ENCODE measurements at regions not wholly inside any gene's neighbourhood (a gene's known extent, or its start where the extent isn't known, plus 50 kb on each side); places are given as distances from the start of the nearest gene placed in this dataset.

DNA sequence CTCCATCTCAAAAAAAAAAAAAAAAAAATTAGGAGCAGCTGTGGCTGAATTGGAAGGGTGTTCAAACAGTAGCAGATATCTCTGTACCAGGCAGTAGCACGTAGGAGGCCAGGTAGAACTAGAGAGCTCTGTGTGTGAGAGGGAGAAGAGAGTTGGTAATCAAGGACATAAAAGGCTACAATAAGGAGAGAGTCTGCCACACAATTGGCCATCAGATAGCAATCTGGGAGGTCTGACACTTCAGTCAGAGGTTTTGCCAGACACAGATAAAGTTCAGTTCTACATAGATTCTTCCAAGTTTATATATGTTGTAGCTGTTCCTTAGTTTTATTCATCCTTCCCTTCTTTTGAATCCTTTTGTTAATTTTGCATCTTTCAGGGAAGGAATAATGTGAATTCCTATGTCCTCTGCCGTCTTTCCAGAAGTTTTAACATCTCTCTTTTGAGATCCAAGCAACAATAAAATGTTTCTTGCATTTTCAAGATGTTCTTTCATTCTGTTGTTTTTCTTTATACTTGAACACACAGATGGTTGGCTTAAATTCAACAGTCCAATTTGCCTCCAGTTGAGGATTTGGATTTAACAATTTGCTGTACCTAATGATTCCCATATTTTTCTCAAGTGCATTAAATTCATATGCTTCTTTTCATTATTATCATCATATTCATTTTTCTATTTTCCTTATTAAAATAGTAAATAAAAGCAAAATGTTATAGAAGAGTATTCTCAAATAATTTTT is 600.3 kb upstream of the GCFC2 start:
- ChIA-PET CTCF (interaction anchor here (0.6 kb wide), 1 partner anchor 18 kb away, joined by 3 read pairs; no protein-coding TSS in a partner anchor), POLR2A (no interaction called here)
- TF ChIP-seq, protein P1, sequence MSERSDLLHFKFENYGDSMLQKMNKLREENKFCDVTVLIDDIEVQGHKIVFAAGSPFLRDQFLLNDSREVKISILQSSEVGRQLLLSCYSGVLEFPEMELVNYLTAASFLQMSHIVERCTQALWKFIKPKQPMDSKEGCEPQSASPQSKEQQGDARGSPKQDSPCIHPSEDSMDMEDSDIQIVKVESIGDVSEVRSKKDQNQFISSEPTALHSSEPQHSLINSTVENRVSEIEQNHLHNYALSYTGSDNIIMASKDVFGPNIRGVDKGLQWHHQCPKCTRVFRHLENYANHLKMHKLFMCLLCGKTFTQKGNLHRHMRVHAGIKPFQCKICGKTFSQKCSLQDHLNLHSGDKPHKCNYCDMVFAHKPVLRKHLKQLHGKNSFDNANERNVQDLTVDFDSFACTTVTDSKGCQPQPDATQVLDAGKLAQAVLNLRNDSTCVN (tag by site-specific recombination; optimal IDR thresholded peaks at IDR 0.05), result no peak
- TF ChIP-seq ZNF155 (tag by site-specific recombination; IDR thresholded peaks at IDR 0.05), result no peak
- TF ChIP-seq ZBTB8A (tag by site-specific recombination; IDR thresholded peaks at IDR 0.05), result no peak
- no peak for TF ChIP-seq ZNF114 (tag by site-specific recombination; IDR thresholded peaks at IDR 0.05)
- TF ChIP-seq ZNF23 (tag by site-specific recombination; IDR thresholded peaks at IDR 0.05; ENCODE audit: borderline replicate concordance), result no peak
- no peak for TF ChIP-seq ZNF621 (tag by site-specific recombination; IDR thresholded peaks at IDR 0.05)
- TF ChIP-seq ZNF223 (tag by site-specific recombination; IDR thresholded peaks at IDR 0.05), result no peak
- TF ChIP-seq, protein P2, sequence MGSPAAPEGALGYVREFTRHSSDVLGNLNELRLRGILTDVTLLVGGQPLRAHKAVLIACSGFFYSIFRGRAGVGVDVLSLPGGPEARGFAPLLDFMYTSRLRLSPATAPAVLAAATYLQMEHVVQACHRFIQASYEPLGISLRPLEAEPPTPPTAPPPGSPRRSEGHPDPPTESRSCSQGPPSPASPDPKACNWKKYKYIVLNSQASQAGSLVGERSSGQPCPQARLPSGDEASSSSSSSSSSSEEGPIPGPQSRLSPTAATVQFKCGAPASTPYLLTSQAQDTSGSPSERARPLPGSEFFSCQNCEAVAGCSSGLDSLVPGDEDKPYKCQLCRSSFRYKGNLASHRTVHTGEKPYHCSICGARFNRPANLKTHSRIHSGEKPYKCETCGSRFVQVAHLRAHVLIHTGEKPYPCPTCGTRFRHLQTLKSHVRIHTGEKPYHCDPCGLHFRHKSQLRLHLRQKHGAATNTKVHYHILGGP (tag by site-specific recombination; IDR thresholded peaks at IDR 0.05), result no peak
- TF ChIP-seq, protein P3, sequence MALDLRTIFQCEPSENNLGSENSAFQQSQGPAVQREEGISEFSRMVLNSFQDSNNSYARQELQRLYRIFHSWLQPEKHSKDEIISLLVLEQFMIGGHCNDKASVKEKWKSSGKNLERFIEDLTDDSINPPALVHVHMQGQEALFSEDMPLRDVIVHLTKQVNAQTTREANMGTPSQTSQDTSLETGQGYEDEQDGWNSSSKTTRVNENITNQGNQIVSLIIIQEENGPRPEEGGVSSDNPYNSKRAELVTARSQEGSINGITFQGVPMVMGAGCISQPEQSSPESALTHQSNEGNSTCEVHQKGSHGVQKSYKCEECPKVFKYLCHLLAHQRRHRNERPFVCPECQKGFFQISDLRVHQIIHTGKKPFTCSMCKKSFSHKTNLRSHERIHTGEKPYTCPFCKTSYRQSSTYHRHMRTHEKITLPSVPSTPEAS (tag by site-specific recombination; IDR thresholded peaks at IDR 0.05), result no peak
- TF ChIP-seq ZNF777 (tag by site-specific recombination; IDR thresholded peaks at IDR 0.05; ENCODE audit: borderline replicate concordance), result no peak
- no peak for TF ChIP-seq ZBTB7A (tag by site-specific recombination; IDR thresholded peaks at IDR 0.05; ENCODE audit: low read depth)
- TF ChIP-seq ZNF76 (tag by site-specific recombination; IDR thresholded peaks at IDR 0.05; ENCODE audit: borderline replicate concordance, low read depth), result no peak
- no peak for TF ChIP-seq SP3 (tag by site-specific recombination; IDR thresholded peaks at IDR 0.05)
- no peak for TF ChIP-seq ZNF24 (tag by site-specific recombination; IDR thresholded peaks at IDR 0.05)
- no peak for TF ChIP-seq ZNF169 (tag by site-specific recombination; IDR thresholded peaks at IDR 0.05)
- TF ChIP-seq ZNF140 (tag by site-specific recombination; IDR thresholded peaks at IDR 0.05), result no peak
- TF ChIP-seq, protein P4, sequence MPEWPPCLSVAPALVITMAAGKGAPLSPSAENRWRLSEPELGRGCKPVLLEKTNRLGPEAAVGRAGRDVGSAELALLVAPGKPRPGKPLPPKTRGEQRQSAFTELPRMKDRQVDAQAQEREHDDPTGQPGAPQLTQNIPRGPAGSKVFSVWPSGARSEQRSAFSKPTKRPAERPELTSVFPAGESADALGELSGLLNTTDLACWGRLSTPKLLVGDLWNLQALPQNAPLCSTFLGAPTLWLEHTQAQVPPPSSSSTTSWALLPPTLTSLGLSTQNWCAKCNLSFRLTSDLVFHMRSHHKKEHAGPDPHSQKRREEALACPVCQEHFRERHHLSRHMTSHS (tag by site-specific recombination; IDR thresholded peaks at IDR 0.05), result no peak
- no peak for TF ChIP-seq KLF8 (tag by site-specific recombination; IDR thresholded peaks at IDR 0.05)
- TF ChIP-seq SALL2 (tag by site-specific recombination; IDR thresholded peaks at IDR 0.05; ENCODE audit: borderline replicate concordance), result no peak
- no peak for TF ChIP-seq ZNF629 (tag by site-specific recombination; IDR thresholded peaks at IDR 0.05)
- no peaks in the 10 kb centered on the region for H3K4me1 ChIP-seq (ENCODE audit: control insufficient read depth, insufficient read depth, low read length)
- no peak overlapping the region for H3K27ac ChIP-seq (ENCODE audit: extremely low read depth, low read depth, low read length)
- H3K4me3 ChIP-seq (ENCODE audit: low read depth, low read length), result no peak overlapping the region
- no peaks in the 10 kb centered on the region for H3K9me3 ChIP-seq (ENCODE audit: control insufficient read depth, insufficient read depth, low read depth, low read length)
- no peaks in the 10 kb centered on the region for H3K36me3 ChIP-seq (ENCODE audit: control insufficient read depth in 2 of 2, insufficient read depth in 1 of 2, low read length in 2 of 2)

DNA sequence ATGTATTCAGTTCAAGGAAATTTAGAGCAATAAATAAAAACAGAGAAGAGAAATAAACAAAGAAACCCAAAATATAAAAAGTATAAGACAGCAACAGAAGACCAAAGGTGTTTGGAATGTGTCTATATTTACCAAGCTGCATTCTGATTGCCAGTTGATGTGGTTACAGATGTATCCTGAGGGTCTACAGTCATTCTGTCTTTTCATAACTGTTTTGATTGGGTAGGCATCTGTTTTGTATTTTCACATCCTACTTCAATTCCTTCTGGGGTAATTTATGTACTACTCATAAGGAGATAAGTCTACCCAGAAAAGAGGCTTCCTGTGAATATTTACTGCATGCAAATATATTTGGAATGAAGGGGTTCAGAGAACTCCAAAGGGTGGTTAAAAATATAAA is 596.8 kb upstream of the GCFC2 start:
- no peak overlapping the region for H3K4me3 ChIP-seq (ENCODE audit: low read depth, low read length)
- TF ChIP-seq ZNF529 (tag by site-specific recombination; IDR thresholded peaks at IDR 0.05; ENCODE audit: insufficient replicate concordance), result no peak
- TF ChIP-seq TRIM28 (IDR thresholded peaks at IDR 0.05; ENCODE audit: borderline replicate concordance, low read length), result no peak
- no peak for TF ChIP-seq ZNF239 (tag by site-specific recombination; IDR thresholded peaks at IDR 0.05)
- TF ChIP-seq ZNF114 (tag by site-specific recombination; IDR thresholded peaks at IDR 0.05), result no peak
- TF ChIP-seq YY2 (tag by site-specific recombination; IDR thresholded peaks at IDR 0.05), result no peak
- TF ChIP-seq ZNF132 (tag by site-specific recombination; IDR thresholded peaks at IDR 0.05; ENCODE audit: borderline replicate concordance), result no peak
- no peak for TF ChIP-seq ZNF138 (tag by site-specific recombination; IDR thresholded peaks at IDR 0.05; ENCODE audit: borderline replicate concordance)

More for the DNA sequence above, 596.8 kb upstream of the GCFC2 start:
- CTCF ChIA-PET, result interaction anchor here (0.6 kb wide), 1 partner anchor 170 kb away, joined by 3 read pairs; no protein-coding TSS in a partner anchor
- POLR2A ChIA-PET, result no interaction called here
- H3K4me1 ChIP-seq (ENCODE audit: control insufficient read depth, insufficient read depth, low read length), result no peaks in the 10 kb centered on the region
- no peak overlapping the region for H3K27ac ChIP-seq (ENCODE audit: extremely low read depth, low read depth, low read length)
- H3K9me3 ChIP-seq (ENCODE audit: control insufficient read depth, insufficient read depth, low read depth, low read length), result no peaks in the 10 kb centered on the region
- H3K36me3 ChIP-seq (ENCODE audit: control insufficient read depth in 2 of 2, insufficient read depth in 1 of 2, low read length in 2 of 2), result no peaks in the 10 kb centered on the region

All from HEK293 (cell line).